H9 (cell line): ENCODE measurements at regions not wholly inside any gene's neighbourhood (a gene's known extent, or its start where the extent isn't known, plus 50 kb on each side); places are given as distances from the start of the nearest gene placed in this dataset.

Source experiments
- DNase-seq: peaks from one replicate; pipeline ENCODE4 v3.0.0-alpha.2; 2017
- H2AFZ ChIP-seq: one replicate; pipeline ENCODE4 v1.6.1; 2013; ENCODE audit warnings: mild to moderate bottlenecking, low read length, control low read depth, moderate library complexity
- H2AK5ac ChIP-seq: 2 replicates; pipeline ENCODE4 v1.6.1; 2013; ENCODE audit warnings: low read length, control low read depth, mixed read lengths; ENCODE audit not compliant: insufficient read length
- H2BK120ac ChIP-seq: one replicate; pipeline ENCODE4 v1.6.1; 2013; ENCODE audit warnings: low read depth, mild to moderate bottlenecking, low read length, control low read depth, inconsistent platforms; ENCODE audit not compliant: poor library complexity, severe bottlenecking
- H2BK12ac ChIP-seq: 2 replicates; pipeline ENCODE4 v1.6.1; 2013; ENCODE audit warnings: low read length, control low read depth, mixed read lengths, low read depth; ENCODE audit not compliant: insufficient read length
- H2BK15ac ChIP-seq: 2 replicates; pipeline ENCODE4 v1.6.1; 2013; ENCODE audit warnings: low read depth, low read length, control low read depth
- H2BK20ac ChIP-seq: one replicate; pipeline ENCODE4 v1.6.1; 2013; ENCODE audit warnings: low read depth, mild to moderate bottlenecking, low read length, control low read depth, inconsistent platforms; ENCODE audit not compliant: poor library complexity, severe bottlenecking
- H2BK5ac ChIP-seq: 2 replicates; pipeline ENCODE4 v1.6.1; 2013; ENCODE audit warnings: low read length, control low read depth, mixed read lengths; ENCODE audit not compliant: insufficient read length
- H3K14ac ChIP-seq: 2 replicates; pipeline ENCODE4 v1.6.1; 2013; ENCODE audit warnings: low read length, control low read depth; ENCODE audit not compliant: insufficient read depth
- H3K18ac ChIP-seq: 2 replicates; pipeline ENCODE4 v1.6.1; 2013; ENCODE audit warnings: low read depth, mild to moderate bottlenecking, mixed read lengths, low read length, control low read depth; ENCODE audit not compliant: insufficient read length
- H3K23ac ChIP-seq: 2 replicates; pipeline ENCODE4 v1.6.1; 2013; ENCODE audit warnings: low read length, control low read depth, mixed read lengths, low read depth; ENCODE audit not compliant: insufficient read length
- H3K23me2 ChIP-seq: 2 replicates; pipeline ENCODE4 v1.6.1; 2013; ENCODE audit warnings: low read depth, mild to moderate bottlenecking, mixed read lengths, low read length, control low read depth; ENCODE audit not compliant: insufficient read length, poor library complexity, severe bottlenecking
- H3K27ac ChIP-seq: 2 replicates; pipeline ENCODE4 v1.5.1; 2013; ENCODE audit warnings: low read length, control low read depth, mixed read lengths, low read depth; ENCODE audit not compliant: insufficient read length
- H3K27me3 ChIP-seq: 2 replicates; pipeline ENCODE4 v1.6.1; 2013; ENCODE audit warnings: low read length, control low read depth, inconsistent platforms; ENCODE audit not compliant: insufficient read depth
- H3K4ac ChIP-seq: 2 replicates; pipeline ENCODE4 v1.6.1; 2013; ENCODE audit warnings: low read depth, mild to moderate bottlenecking, control low read depth, inconsistent platforms, low read length, moderate library complexity
- H3K4me1 ChIP-seq: 2 replicates; pipeline ENCODE4 v1.6.1; 2013; ENCODE audit warnings: low read length, control low read depth, inconsistent platforms; ENCODE audit not compliant: insufficient read depth
- H3K4me2 ChIP-seq: 2 replicates; pipeline ENCODE4 v1.6.1; 2013; ENCODE audit warnings: low read length, control low read depth, mixed read lengths; ENCODE audit not compliant: insufficient read length, insufficient read depth
- H3K56ac ChIP-seq: 2 replicates; pipeline ENCODE4 v1.6.1; 2013; ENCODE audit warnings: low read depth, mild to moderate bottlenecking, mixed read lengths, low read length, control low read depth; ENCODE audit not compliant: insufficient read length
- H3K79me1 ChIP-seq: 2 replicates; pipeline ENCODE4 v1.6.1; 2013; ENCODE audit warnings: low read depth, mild to moderate bottlenecking, moderate library complexity, low read length, control low read depth, inconsistent platforms; ENCODE audit not compliant: insufficient read depth, poor library complexity, severe bottlenecking
- H3K79me2 ChIP-seq: 2 replicates; pipeline ENCODE4 v1.6.1; 2013; ENCODE audit warnings: low read length, control low read depth, inconsistent platforms; ENCODE audit not compliant: insufficient read depth
- H3K9ac ChIP-seq: 2 replicates; pipeline ENCODE4 v1.6.1; 2013; ENCODE audit warnings: low read length, control low read depth, mixed read lengths; ENCODE audit not compliant: insufficient read length; ENCODE audit errors: extremely low read depth
- H3K9me3 ChIP-seq: one replicate; pipeline ENCODE4 v1.6.1; 2013; ENCODE audit warnings: low read depth, low read length, inconsistent platforms; ENCODE audit not compliant: control insufficient read depth
- H3T11ph ChIP-seq: one replicate; pipeline ENCODE4 v1.6.1; 2013; ENCODE audit warnings: mild to moderate bottlenecking, low read length, control low read depth, inconsistent platforms
- H4K20me1 ChIP-seq: one replicate; pipeline ENCODE4 v1.6.1; 2013; ENCODE audit not compliant: control insufficient read depth, insufficient read length, insufficient read depth
- H4K5ac ChIP-seq: 2 replicates; pipeline ENCODE4 v1.6.1; 2013; ENCODE audit warnings: low read depth, mild to moderate bottlenecking, mixed read lengths, low read length, control low read depth; ENCODE audit not compliant: insufficient read length
- H4K8ac ChIP-seq: replicated peaks from 2 replicates; pipeline ENCODE4 v1.6.1; 2013; ENCODE audit warnings: low read length, control low read depth, mixed read lengths, low read depth; ENCODE audit not compliant: insufficient read length
- H4K91ac ChIP-seq: 2 replicates; pipeline ENCODE4 v1.6.1; 2013; ENCODE audit warnings: low read depth, mild to moderate bottlenecking, moderate library complexity, mixed read lengths, low read length, control low read depth; ENCODE audit not compliant: insufficient read length
- H3K27ac Mint-ChIP-seq, 3 experiments: 2 replicates in 2 of 3; 3 replicates in 1 of 3; pipeline ENCODE4 v1.8.0; 2020 to 2021; ENCODE audit warnings: mixed read lengths in 3 of 3, mild to moderate bottlenecking in 1 of 3, moderate library complexity in 1 of 3
- H3K27me3 Mint-ChIP-seq: 2 replicates; pipeline ENCODE4 v1.8.0; 2021; ENCODE audit warnings: low read depth, mild to moderate bottlenecking, moderate library complexity, mixed read lengths
- H3K36me3 Mint-ChIP-seq, 3 experiments: 2 replicates in 2 of 3; 3 replicates in 1 of 3; pipeline ENCODE4 v1.8.0; 2020 to 2021; ENCODE audit warnings: low read depth in 3 of 3, mixed read lengths in 3 of 3; ENCODE audit not compliant: insufficient read depth in 1 of 3
- H3K4me1 Mint-ChIP-seq, 2 experiments: 2 replicates each; pipeline ENCODE4 v1.8.0; 2020; ENCODE audit warnings: mixed read lengths in 2 of 2
- H3K4me3 Mint-ChIP-seq, 2 experiments: 2 replicates in 1 of 2; 3 replicates in 1 of 2; pipeline ENCODE4 v1.8.0; 2020 to 2021; ENCODE audit warnings: mild to moderate bottlenecking in 2 of 2, mixed read lengths in 2 of 2, moderate library complexity in 1 of 2
- H3K9me3 Mint-ChIP-seq, 2 experiments: 2 replicates in 1 of 2; 3 replicates in 1 of 2; pipeline ENCODE4 v1.8.0; 2020; ENCODE audit warnings: mild to moderate bottlenecking in 2 of 2, mixed read lengths in 2 of 2, moderate library complexity in 1 of 2
- WGBS: extraction: QIAGEN DNeasy Blood & Tissue Kit; methylation state at CpG from one replicate; pipeline ENCODE4 v1.1.7; 2013; ENCODE audit warnings: missing lambda C conversion rate, low lambda C conversion rate, mixed read lengths; ENCODE audit not compliant: insufficient read length; ENCODE audit errors: extremely low coverage; 5-methylcytosine and 5-hydroxymethylcytosine counted together
- TF ChIP-seq, protein P1 (sequence below): fragments of 200-600 bp; sonication (generic); conservative IDR thresholded peaks from 3 replicates; pipeline ENCODE4 v1.8.0; 2021; ENCODE audit warnings: antibody characterized with exemption, mild to moderate bottlenecking

DNA sequence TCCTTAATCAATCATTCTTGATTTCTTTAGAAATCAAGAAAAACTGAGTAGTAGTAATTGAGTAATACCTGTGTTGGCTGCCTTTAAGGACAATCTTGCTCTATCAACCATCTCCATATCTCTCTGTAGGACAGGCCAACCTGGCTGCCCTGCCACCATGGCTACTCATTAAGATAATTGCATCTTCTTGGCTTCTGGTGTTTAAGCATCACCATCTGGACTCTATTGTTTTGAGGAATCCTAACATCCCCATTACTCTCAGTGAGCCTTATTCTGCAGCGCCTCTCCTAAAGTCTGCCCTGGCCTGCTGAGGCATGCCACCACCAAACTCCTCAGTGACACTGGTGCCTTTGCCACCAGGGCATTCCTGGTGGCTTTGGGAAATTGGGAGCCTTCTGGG is 442.6 kb upstream of the ZNF507 start:
- no peak overlapping the region for H2BK120ac ChIP-seq
- no peak overlapping the region for H3K18ac ChIP-seq
- no peak overlapping the region for H2BK15ac ChIP-seq
- no peaks in the 10 kb centered on the region for H3K23me2 ChIP-seq
- H2AK5ac ChIP-seq, result no peak overlapping the region
- H3K27me3 Mint-ChIP-seq, result no peaks in the 10 kb centered on the region; the same call in 1 of the 2 replicates
- H4K5ac ChIP-seq, result no peak overlapping the region
- no peak overlapping the region for H2AFZ ChIP-seq
- no peak overlapping the region for H2BK20ac ChIP-seq
- H3K4me2 ChIP-seq, result no peak overlapping the region
- H3K4ac ChIP-seq, result no peak overlapping the region
- TF ChIP-seq, protein P1, sequence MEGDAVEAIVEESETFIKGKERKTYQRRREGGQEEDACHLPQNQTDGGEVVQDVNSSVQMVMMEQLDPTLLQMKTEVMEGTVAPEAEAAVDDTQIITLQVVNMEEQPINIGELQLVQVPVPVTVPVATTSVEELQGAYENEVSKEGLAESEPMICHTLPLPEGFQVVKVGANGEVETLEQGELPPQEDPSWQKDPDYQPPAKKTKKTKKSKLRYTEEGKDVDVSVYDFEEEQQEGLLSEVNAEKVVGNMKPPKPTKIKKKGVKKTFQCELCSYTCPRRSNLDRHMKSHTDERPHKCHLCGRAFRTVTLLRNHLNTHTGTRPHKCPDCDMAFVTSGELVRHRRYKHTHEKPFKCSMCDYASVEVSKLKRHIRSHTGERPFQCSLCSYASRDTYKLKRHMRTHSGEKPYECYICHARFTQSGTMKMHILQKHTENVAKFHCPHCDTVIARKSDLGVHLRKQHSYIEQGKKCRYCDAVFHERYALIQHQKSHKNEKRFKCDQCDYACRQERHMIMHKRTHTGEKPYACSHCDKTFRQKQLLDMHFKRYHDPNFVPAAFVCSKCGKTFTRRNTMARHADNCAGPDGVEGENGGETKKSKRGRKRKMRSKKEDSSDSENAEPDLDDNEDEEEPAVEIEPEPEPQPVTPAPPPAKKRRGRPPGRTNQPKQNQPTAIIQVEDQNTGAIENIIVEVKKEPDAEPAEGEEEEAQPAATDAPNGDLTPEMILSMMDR, result no peak
- H3K27ac Mint-ChIP-seq, result no peak overlapping the region
- H2BK12ac ChIP-seq, result no peak overlapping the region
- H3T11ph ChIP-seq, result no peak overlapping the region
- H3K36me3 Mint-ChIP-seq, result no peaks in the 10 kb centered on the region
- no peak overlapping the region for H3K56ac ChIP-seq
- H3K4me3 Mint-ChIP-seq, result no peak overlapping the region
- H3K79me2 ChIP-seq, result no peaks in the 10 kb centered on the region
- H3K27me3 ChIP-seq, result no peaks in the 10 kb centered on the region
- no peaks in the 10 kb centered on the region for H3K9me3 ChIP-seq
- no peak overlapping the region for H4K91ac ChIP-seq
- H3K9me3 Mint-ChIP-seq, result no peaks in the 10 kb centered on the region
- no peak overlapping the region for H4K8ac ChIP-seq
- no peak overlapping the region for H3K23ac ChIP-seq
- no peak overlapping the region for H3K14ac ChIP-seq
- H3K4me1 ChIP-seq, result peaks cover 6% of the 10 kb centered on the region; the same call in 1 of the 2 replicates
- H4K20me1 ChIP-seq, result no peaks in the 10 kb centered on the region
- no peak overlapping the region for H3K27ac ChIP-seq
- no peak overlapping the region for H3K9ac ChIP-seq
- peaks cover 10 to 12% of the 10 kb centered on the region in 2 experiments; a peak in 3 of 4 replicates for H3K4me1 Mint-ChIP-seq
- H3K79me1 ChIP-seq, result no peaks in the 10 kb centered on the region
- H2BK5ac ChIP-seq, result no peak overlapping the region
- no peak for DNase-seq
- no CpG with 5 or more reads among the region's 1 CpG for WGBS
